Lower lobe of right lung (tissue), 2 donors: ENCODE measurements at regions not wholly inside any gene's neighbourhood (a gene's known extent, or its start where the extent isn't known, plus 50 kb on each side); places are given as distances from the start of the nearest gene placed in this dataset.

Source experiments
- ATAC-seq, 2 donors: fragments of 200-7000 bp; cut with Tn5 transposase; one replicate each; pipeline ENCODE4 v1.9.1; 2020 to 2022; ENCODE audit warnings: mild to moderate bottlenecking in 2 of 2, moderate library complexity in 2 of 2
- DNase-seq: peaks from one replicate; pipeline ENCODE4 v3.0.0-alpha.2; 2020
- H3K27ac ChIP-seq: fragments of 200-600 bp; one replicate; pipeline ENCODE4 v1.8.0; 2022
- H3K27me3 ChIP-seq: fragments of 200-600 bp; one replicate; pipeline ENCODE4 v1.8.0; 2022; ENCODE audit warnings: low read depth
- H3K36me3 ChIP-seq: fragments of 200-600 bp; one replicate; pipeline ENCODE4 v1.8.0; 2022; ENCODE audit warnings: mild to moderate bottlenecking
- H3K4me1 ChIP-seq: fragments of 200-600 bp; one replicate; pipeline ENCODE4 v1.8.0; 2022
- H3K4me3 ChIP-seq: fragments of 200-600 bp; one replicate; pipeline ENCODE4 v1.8.0; 2022; ENCODE audit warnings: mild to moderate bottlenecking
- H3K9me3 ChIP-seq: fragments of 200-600 bp; one replicate; pipeline ENCODE4 v1.8.0; 2022
- CTCF ChIP-seq: fragments of 200-600 bp; IDR thresholded peaks from one replicate; pipeline ENCODE4 v1.8.0; 2022; ENCODE audit warnings: antibody characterized with exemption, mild to moderate bottlenecking
- intact Hi-C: fragments of 100-400 bp; cut with DNase I; formaldehyde crosslinking; loops from one replicate; pipeline ENCODE4 v1.11.0; 2022
- donor health status: DM: no; HTN: yes; CAD: no; lungs with severe emphysema.

GRCh38 chr1:98157524-98158313 is 236.9 kb upstream of the DPYD start:
- no peak for ATAC-seq
- DNase-seq = no peak
- no peak overlapping the region for H3K27ac ChIP-seq

GRCh38 chr1:98147280-98147679 is 226.4 kb upstream of the DPYD start:
- Histone ChIP-seq H3K9me3 (no peaks in the 10 kb centered on the region), H3K4me1 (no peaks in the 10 kb centered on the region), H3K27me3 (no peaks in the 10 kb centered on the region), H3K27ac (no peak overlapping the region), H3K36me3 (no peaks in the 10 kb centered on the region), H3K4me3 (no peak overlapping the region)
- ATAC-seq = no peak
- no peak for DNase-seq
- TF ChIP-seq CTCF = no peak
- intact Hi-C loops = no loop called here

More at GRCh38 chr1:98157524-98158313, 236.9 kb upstream of the DPYD start:
- H3K4me3 ChIP-seq = no peak overlapping the region
- H3K9me3 ChIP-seq = peaks cover 5% of the 10 kb centered on the region
- intact Hi-C loops = no loop called here
- no peaks in the 10 kb centered on the region for H3K36me3 ChIP-seq
- H3K27me3 ChIP-seq = no peaks in the 10 kb centered on the region
- H3K4me1 ChIP-seq = no peaks in the 10 kb centered on the region
- TF ChIP-seq CTCF = no peak

- Histone ChIP-seq H3K9me3 (no peaks in the 10 kb centered on the region), H3K36me3 (no peaks in the 10 kb centered on the region)
Observed at GRCh38 chr1:98145655-98146054, 224.8 kb upstream of the DPYD start.

GRCh38 chr1:98143403-98143802 is 222.6 kb upstream of the DPYD start:
- H3K27me3 ChIP-seq = no peaks in the 10 kb centered on the region
- no peaks in the 10 kb centered on the region for H3K4me1 ChIP-seq
- ATAC-seq = no peak
- no peak overlapping the region for H3K27ac ChIP-seq
- no peak for DNase-seq
- no peak overlapping the region for H3K4me3 ChIP-seq
- TF ChIP-seq CTCF = no peak
- H3K9me3 ChIP-seq = no peaks in the 10 kb centered on the region
- intact Hi-C loops = no loop called here
- H3K36me3 ChIP-seq = no peaks in the 10 kb centered on the region

More at GRCh38 chr1:98145655-98146054, 224.8 kb upstream of the DPYD start:
- Histone ChIP-seq H3K27me3 (no peaks in the 10 kb centered on the region), H3K4me1 (no peaks in the 10 kb centered on the region), H3K4me3 (no peak overlapping the region), H3K27ac (no peak overlapping the region)
- DNase-seq = no peak
- no peak for ATAC-seq
- TF ChIP-seq CTCF = no peak
- intact Hi-C loops = no loop called here

GRCh38 chr1:98133131-98133530 is 212.3 kb upstream of the DPYD start:
- H3K27ac ChIP-seq = no peak overlapping the region
- DNase-seq = no peak
- no peaks in the 10 kb centered on the region for H3K36me3 ChIP-seq
- intact Hi-C loops = no loop called here
- ATAC-seq = no peak
- no peak for TF ChIP-seq CTCF
- no peak overlapping the region for H3K4me3 ChIP-seq
- H3K9me3 ChIP-seq = no peaks in the 10 kb centered on the region
- no peaks in the 10 kb centered on the region for H3K27me3 ChIP-seq
- H3K4me1 ChIP-seq = no peaks in the 10 kb centered on the region
